HG03571 (cell line): ENCODE measurements at regions not wholly inside any gene's neighbourhood (a gene's known extent, or its start where the extent isn't known, plus 50 kb on each side); places are given as distances from the start of the nearest gene placed in this dataset.

Experiments
- ATAC-seq: cut with Tn5 transposase; IDR thresholded peaks from one replicate; pipeline ENCODE4 v1.9.1; 2021; ENCODE audit not compliant: unreplicated experiment

DNA sequence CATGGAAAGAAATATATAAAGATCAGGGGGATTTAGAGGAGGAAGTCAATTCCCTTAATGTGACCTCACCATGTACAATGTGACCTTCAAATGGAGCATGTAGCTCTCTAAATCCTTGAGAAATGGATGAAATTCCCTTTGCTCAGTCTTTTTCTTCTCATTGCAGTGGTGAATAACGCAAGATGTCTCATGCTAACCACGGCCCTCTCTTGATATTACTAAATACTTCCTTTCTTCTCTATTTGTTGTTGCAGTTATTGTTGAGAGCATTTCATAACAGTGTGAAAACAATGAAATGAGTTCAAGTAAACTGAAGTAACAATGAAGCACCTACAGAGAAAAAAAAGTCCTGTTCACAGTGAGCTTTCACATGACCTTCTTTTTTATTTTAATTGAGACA, 55.6 kb downstream of the ZNF281 start:
- peak; percentile 51 for ATAC-seq

DNA sequence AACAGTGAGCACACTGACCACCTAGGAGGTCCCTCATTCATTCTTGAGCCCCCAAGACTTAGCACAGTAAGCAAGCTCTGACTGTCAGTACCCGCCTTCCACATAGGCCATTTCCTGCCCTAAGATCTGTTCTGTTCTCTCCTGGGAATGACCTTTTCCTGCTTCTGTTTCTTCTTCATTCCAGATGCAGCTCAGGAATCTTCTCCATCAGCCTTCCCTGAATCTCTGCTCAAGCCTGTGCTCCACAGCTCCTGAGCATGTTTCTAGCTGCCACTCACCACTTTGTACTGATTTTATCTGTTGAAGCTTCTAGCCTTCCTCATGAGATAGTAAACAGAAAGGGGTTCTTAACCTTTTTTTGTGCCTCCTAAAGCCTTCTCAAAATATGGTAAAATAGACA, 56.6 kb downstream of the ZNF281 start:
- ATAC-seq = no peak

DNA sequence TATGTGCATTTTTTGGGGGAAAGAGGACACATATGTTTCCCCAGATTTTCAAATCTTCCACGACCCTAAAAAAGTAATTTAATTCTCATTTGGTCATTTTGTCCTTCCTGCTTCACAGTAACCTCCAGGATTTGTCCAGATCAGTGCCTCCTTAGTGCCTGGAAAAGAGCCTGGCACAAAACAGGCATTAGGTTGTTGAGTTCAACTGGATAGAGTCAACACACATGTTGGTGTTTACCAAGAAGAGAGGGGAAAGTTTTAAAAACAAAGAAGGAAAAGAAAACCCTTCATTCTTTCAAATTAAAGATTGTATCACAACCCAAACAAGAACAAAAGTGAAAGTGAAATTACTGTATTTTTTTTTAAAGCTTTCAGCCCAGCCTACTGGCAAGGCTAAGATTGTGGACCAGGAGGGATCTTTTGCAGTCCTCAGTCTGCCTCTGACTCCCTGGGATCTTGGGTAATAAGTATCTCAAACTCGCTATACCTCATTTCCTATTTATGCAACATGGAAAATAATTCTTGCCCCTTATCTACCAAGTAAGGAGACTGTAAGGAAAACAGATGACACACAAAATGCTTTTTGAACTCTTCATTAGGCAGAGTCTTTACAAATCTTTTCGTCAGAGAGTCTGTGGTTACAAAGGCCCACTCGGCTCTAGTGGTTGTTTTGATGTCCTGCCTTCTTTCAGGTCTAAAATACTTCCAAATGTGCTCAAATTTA, 57.8 kb downstream of the ZNF281 start:
- ATAC-seq = peak; percentile 58

DNA sequence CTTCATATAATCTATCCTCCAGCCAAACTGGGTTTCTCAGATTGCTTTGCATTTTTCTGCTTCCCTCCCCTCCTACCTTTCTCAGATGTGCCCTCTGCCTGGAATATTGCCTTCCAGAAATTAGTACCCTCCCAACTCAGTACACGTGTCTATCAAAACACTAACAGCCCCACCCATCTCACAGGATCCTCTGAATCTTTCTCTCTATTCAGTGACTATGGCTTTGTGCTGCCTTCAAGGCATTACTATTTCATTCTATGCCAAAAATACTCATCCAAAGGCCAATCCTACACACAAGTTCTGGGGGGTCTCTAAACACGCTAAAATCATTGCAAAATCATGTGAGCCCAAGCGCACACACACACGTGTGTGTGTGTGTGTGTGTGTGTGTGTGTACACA, 58.4 kb downstream of the ZNF281 start:
- no peak for ATAC-seq

DNA sequence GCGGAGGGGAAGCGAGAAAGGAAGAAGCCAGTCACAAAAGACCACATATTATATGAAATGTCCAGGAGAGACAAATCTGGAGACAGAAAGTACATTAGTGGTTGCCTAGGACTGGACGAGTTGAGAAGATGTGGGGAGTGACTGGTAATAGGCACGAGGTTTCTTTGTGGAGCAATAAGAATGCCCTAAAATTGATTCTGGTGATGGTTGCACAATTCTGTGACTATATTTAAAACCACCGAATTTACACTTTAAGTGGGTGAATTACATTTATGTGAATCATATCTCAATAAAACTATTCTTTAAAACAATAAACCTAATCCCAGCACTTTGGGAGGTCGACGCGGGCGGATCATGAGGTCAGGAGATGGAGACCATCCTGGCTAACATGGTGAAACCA, 63.1 kb downstream of the ZNF281 start:
- ATAC-seq = no peak

DNA sequence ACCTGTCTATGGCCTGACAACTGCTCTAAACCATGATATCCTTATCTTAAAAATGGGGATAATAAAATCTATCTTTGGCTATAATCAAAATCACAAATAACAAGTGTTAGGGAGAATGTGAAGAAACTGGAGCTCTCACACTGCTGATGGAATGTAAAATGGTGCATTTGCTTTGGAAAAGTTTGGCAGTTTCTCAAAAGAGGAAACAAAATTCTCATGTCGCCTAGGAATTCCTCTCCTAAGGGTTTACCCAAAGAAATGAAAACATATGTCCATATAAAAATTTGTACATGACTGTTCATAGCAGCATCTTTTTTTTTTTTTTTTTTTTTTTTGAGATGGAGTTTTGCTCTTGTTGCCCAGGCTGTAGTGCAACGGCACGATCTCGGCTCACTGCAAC, 64.3 kb downstream of the ZNF281 start:
- no peak for ATAC-seq

DNA sequence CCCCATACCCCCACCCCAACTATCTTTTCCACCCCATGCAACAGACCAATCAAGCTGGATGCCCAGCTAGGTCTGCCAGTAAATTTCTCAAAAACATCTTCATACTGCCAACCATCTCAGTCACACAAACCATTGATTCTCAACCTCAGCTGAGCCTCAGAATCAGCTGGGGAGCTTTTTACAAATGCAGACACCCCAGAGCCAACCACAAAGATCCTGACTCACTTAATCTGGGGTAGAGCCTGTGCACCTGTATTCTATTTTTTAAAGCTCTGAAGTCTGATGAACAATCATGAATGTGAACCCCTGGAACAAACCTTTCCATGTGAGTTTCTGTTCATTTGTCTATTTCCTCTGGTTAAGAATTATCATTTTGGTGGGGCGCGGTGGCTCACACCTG, 66.0 kb downstream of the ZNF281 start:
- ATAC-seq = no peak

DNA sequence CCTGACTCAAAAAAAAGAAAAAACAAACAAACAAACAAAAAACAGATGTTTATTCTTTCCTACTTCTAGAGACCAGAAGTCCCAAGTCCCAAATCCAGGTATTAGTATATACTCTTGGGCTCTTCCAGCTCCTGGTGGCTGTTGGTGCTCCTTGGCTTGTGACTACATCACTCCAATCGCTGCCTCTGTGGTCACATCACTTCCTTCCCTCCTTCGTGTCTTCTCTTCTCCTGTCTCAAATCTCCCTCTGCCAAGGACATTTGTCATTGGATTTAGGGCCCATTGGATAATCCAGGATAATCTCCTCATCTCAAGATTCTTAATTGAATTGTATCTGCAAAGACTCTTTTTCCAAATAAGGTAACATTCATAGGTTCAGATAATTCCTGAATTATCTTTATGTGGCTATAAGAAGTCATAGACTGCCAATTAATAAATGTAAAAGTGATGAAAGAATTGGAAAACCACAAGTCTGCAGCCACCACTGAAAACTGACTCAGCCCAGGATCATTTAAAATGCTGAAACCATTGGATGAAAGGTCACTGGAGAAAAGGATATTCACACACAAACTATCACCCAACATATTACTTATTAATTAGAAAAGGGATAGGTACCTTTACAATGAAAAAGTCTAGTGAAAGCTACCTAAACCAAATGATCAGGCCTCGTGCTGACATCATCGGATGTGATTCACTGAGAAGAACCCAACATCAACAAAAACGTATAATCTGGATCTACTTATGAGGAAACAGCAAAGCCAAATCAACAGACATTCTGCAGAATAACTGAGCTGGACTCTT, 67.1 kb downstream of the ZNF281 start:
- ATAC-seq = no peak

DNA sequence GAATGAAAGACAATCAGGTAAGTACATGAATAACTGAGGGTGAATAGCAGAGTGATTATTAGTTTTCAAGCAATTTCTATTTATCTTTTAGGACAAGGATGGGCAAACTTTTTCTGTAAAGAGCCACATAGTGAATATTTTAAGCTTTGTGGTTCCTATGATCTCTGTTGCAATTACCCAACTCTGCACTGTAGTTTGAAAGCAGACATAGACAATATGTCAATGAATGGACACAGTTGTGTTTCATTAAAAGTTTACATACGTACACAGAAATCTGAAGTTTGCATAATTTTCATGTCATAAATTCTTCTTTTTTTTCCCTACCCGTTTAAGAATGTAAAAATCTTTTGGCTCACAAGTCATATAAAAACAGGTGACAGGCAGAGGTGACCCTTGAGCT, 71.4 kb downstream of the ZNF281 start:
- ATAC-seq = no peak

DNA sequence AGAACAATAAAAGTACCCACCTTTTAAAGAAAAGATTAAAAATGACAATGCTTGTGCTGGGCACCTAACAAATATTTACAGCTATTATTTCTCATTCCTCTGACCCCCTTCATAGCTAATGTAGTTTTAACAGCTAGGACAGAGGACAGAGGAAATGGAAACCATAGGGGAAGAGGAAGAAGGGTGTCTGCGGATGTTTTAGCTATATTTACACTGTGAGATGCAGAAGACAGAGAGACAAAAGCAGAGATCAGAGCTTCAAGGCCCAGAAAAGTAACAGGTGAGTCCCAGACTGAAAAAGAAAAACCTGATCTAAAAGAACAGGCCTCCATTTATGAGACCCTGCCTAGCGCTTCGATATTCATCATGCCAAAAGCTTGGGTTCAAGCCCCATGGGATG, 72.0 kb downstream of the ZNF281 start:
- ATAC-seq = no peak

DNA sequence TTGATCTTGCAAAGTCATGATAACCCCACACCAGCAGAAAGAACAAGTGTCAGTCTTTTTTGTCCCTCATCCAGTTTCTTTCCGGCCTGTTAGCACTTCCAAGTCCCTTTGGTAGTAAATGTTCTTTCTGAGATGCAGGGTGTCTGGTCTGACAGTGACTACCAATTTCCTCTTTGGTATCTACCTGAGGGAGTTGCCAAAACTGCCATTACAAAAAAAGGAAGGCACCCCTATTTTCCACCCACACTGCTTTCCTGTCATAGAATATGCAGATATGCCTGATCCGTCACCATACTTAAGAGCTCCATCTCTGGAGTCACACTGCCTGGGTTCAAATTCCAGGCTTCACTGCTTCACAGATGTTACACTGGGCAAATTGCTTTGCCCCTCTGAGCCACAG, 72.4 kb downstream of the ZNF281 start:
- peak; percentile 49 for ATAC-seq

DNA sequence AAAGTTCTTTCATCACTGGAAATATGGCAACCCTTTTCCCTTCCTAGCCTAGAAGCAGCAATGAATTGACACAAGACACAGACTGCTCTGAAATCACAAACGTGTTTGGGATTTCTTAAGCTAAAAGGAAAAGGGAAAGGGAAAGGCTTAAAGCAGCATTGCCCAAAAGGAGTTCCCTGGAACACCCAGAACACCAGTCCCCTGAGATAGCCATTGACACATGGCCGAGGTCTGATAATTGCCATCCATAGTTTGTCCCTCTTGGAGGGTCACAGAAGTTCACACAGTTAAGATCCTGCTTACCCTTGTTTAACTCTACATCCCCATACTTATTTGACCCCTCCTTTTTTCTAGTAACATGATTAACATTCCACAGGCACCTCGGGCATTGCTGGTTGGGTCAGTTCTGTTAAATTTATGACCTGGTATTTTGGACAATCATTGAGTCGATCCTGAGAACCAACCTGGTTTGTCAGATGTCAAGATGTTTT, 72.9 kb downstream of the ZNF281 start:
- no peak for ATAC-seq

DNA sequence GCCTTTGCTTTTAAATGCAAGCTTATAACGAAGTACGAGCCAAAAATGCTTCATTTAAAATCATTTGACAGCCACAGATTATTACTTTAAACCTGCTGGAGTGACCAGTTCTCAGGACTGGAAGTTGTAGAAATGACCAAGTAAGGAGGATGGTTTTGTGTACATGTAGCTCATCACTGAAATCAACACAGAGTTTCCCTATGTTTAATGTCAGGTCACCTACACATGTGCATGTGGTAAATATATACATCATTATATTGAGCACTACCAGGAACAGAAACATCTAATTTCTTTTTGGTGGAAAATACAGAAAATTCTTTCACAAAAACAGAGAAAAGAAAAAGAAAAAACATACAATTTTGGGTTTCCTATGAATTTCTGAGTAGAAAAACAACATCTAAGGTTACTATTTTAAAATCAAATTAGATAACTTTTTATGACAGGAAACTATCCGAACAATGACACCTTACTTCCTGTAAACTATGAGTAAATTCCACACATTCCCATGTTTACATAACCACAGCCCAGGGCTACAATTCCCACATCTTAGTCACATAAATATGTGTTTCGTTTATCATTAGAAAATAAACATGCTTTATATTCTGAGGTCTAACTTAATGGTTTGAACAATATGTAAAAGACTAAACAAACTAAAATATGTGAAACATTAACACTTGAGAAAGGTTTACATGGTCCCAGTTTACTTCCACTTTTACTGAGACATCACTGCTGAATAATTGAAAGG, 73.6 kb downstream of the ZNF281 start:
- no peak for ATAC-seq

DNA sequence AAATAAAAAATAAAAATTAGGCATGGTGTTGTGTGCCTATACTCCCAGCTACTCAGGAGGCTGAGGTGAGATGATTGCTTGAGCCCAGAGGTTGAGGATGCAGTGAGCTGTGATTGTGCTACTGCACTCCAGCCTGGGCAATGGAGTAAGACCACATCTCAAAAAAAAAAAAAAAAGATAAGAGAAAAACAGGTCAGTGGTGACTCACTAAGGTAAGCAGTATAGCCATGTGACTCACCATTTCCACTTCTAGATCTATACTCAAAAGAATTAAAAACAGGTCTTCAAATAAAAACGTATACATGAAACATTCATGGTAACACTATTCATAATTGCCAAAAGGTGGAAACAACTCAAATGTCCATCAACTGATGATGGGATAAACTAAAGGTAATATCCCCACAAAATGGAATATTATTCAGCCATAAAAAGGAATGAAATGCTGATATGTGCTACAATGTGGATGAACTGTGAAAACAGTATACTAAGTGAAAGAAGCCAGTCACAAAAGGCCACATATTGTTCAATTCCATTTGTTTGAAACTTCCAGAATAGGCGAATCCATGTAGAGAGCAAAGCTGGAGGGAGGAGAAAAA, 75.1 kb downstream of the ZNF281 start:
- ATAC-seq = no peak

DNA sequence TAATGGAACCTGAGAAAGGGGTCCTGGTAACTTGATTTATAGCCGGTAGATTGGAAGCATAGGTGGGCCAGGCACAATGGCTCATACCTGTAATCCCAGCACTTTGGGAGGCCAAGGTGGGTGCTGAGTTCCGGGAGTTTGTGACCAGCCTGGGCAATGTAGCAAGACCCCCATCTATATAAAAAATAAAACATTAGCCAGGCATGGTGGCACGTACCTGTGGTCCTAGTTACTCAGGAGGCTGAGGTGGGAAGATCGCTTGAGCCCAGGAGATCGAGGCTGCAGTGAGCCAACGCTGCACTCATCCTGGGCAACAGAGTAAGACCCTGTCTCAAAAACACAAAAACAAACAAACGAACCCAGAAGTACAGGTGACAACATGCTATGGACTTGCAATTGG, 76.5 kb downstream of the ZNF281 start:
- no peak for ATAC-seq

DNA sequence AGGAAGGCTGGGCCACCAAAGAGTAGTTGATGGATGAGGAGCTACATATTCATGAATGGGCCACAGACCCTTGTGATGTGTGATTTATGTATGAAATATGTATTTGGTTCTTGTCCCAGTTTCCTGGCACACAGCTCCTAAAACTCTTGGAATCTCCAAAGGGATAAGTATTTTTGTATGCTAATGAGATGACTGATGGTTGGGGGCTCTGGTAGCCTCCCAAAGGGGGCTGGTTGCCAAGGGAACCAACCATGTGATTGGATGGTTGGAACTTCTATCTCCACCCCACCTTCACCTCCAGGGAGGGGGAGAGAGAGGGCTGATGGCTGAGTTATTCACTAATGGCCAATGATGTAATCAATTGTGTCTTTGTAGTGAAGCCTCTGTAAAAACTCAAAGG, 77.1 kb downstream of the ZNF281 start:
- no peak for ATAC-seq

DNA sequence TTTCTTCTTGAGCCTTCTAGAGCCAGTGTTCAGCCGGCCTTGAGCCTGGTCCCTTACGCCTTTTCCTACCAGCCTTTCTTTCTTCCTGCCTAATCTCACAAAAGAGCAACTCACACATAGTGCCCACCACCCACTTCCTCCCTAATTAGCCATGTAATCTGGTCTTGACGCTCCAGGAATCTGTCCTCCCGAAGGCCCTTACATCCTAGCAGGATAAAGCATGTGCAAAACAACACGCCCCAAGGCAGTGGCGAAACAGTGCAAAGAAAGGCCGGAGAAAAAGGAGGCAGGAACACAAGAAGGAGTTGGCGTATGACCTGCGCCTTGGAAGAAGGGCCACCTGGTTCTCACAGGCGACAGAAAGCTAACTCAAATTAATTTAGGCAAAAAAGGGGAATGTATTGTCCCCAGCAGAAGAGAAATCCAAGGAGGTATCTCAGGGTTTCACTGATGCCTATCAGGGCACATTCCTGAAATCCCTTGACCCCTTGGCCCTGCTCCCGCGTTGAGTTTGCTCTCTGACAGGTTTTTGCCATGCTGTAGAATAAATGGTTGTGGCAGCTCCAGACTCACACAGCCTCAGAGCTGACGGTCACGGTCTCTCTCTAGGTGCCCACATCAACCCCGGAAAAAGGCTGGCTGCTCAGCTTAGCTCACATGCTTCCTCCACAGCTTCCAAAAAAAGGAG, 79.0 kb downstream of the ZNF281 start:
- ATAC-seq = no peak

DNA sequence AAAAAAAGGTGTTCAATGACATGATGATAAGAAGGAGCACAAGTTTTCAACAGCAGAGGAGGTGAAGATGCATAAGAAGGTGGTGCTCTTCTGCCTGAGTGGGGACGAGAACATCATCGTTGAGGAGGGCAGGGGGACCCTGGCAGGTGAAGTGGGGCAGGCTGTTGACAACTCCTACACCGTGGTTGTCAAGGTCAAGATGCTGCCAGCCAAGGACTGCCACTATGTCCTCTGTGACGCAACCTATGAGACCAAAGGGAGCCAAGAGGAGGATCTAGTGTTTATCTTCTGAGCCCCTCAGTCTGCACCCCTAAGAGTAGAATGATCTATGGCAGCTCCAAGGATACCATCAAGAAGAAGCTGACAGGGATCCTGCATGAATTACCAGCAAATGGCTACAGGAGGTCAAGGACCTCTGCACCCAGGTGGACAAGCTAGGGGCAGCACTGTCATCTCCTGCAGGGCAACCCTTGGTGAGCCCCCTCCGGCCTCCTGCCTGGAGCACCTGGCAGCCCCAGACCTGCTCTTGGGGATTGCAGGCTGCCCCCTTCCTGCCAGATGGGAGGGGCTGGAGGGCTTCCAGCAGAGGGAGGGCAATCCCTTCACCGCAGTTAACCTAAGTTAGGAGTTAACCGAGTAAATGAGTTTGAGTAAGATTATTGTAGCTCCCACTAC, 80.5 kb downstream of the ZNF281 start:
- ATAC-seq = no peak

DNA sequence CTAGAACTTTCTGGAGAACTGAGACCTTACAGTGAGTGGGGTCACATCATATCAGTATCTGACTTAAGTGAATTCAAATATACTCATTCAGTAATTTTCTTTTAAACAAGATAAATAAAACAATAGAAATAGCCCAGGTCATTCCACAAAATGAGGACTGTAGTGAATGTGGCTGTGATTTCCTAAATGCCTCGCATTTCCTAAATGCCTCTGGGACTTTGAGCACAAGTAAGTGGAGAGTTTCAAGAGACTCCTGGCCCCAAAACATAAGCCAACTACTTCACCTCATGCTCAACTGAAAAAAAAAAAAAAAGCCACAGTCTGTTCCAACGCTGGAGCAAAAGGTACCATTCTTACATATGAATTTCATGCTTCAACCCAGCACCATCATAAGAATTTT, 81.5 kb downstream of the ZNF281 start:
- no peak for ATAC-seq

DNA sequence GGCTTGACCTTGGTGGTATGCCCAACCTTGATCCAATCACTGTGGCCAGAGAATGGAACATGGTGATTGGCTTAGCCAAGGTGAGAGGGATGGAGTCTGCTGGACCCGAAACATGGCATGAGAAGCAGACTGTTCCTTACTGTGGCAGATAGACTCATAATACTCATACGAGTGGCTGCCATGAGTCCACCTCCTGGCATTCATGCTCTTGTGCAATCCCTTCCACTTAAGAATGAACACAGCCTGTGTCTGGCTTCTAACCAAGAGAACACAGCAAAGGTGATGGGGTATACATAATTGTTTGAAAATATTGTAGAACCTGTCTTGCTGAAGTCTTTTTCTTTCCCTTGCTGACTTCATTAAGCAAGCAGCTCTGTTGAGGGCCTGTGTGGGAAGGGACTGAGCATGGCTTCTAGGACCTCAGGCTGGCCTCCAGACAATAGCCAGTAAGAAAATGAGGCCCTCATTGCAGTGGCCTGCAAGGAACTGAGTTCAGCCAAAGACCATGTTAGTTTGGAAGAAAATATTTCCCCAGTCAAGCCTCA, 85.9 kb downstream of the ZNF281 start:
- ATAC-seq = no peak
